NCI-H748 (cell line): ENCODE measurements at regions not wholly inside any gene's neighbourhood (a gene's known extent, or its start where the extent isn't known, plus 50 kb on each side); places are given as distances from the start of the nearest gene placed in this dataset.

Source experiments
- DNase-seq: peaks from one replicate; lab custom pipeline; 2025; ENCODE audit not compliant: unreplicated experiment; lab: John Stamatoyannopoulos, UW

- DNase-seq, result no peak
Observed at GRCh38 chr22:48249713-48250268, 1487.3 kb downstream of the TBC1D22A start.

DNA sequence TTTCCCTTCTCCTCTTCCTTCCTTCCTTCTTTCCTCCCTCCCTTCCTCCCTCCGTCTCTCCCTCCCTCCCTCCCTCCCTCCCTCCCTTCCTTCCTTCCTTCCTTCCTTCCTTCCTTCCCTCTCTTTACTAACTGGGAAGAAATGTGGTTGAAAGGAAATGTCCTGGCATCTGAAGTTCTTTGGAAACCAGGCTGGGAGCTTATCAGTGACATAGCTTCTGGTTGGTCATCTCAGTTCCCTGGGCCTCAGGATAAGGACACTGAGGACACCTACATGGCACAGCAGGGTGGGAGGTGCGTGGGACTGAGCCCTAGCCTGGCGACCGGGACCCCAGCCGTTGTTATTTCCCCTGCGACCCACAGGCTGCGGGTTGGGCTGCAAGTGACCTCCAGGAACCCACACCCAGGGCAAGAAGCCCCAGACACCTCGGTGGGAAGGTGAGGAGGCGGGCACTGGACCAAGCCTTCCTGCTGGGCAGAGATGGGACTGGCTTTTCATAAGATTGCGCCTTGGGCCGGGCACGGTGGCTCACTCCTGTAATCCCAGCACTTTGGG, 1486.5 kb downstream of the TBC1D22A start:
- DNase-seq, result no peak

DNA sequence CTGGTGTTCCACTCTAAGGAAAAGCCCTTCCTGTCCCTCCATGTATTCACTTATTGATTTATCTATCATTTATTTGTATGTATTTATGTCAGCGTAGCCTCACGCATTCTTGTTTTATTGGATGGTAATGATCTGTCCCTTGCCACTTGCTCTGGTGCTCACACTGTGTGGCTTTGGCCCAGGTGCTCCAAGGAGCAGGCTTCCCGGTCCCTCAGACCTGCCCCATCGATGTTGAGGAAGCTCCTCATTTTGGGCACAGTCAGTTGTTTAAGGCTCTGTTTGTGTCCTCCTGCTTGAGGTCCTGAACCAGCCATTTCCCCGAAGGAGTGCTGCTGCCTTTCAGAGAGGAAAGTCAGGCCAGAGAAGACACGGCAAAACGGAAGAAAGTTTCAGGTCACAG, 1485.4 kb downstream of the TBC1D22A start:
- DNase-seq, result no peak

GRCh38 chr22:48245196-48245485, 1482.7 kb downstream of the TBC1D22A start:
- peak; percentile 47 for DNase-seq

GRCh38 chr22:48244388-48245195, 1482.1 kb downstream of the TBC1D22A start:
- DNase-seq, result no peak

GRCh38 chr22:48242461-48242864, 1480.0 kb downstream of the TBC1D22A start:
- DNase-seq, result no peak

GRCh38 chr22:48241658-48242057, 1479.2 kb downstream of the TBC1D22A start:
- no peak for DNase-seq

DNA sequence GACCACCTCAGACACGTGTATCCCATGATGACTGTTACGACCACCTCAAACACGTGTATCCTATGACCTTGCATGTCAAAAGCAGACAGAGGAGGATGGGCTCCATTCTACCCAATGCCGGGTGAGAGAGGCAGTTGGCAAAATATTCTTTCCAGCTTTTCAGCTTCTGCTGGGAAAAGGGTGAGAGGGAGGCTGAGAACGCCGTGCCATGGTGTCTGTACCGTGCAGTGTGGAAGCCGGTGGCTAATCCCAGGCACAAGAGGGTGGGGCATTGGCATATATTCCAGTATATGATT, 1478.4 kb downstream of the TBC1D22A start:
- DNase-seq, result no peak

DNA sequence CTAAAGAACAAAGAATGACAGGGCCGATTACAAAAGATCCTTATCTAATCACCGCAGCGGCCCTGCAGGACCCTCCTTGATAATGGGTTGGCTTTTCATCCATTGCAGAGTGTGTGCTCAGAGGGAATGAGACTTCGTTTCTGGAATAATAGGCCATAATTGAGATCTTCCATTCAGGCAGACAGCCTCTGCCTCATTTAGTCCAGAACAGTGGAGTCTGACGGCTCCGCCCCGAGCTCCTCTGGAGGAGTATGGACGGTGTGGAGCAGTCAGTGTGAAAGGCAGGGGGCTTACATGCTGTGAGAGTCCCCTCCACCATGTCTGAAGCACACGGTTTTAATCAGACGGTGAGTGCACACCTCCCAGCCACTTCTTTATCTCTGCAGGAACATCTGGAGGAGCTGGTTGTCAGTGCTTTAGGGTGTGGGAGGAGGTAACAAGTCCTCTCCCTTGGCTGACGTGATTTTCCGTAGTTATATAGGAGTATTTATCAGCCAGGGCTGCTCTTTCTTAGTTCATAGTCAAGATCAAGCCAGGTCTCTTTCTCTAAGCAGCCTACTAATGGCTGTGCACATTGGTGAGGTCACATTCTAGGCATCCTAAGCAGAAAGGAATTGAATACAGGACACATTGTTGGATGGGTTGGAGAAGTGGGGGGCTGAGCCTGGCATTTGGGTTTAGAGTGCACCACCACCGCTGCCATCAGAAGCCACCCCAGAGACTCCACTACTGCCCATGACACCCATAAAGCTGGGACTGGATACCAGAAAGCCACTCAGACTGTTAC, 1477.9 kb downstream of the TBC1D22A start:
- peak; percentile 72 for DNase-seq

DNA sequence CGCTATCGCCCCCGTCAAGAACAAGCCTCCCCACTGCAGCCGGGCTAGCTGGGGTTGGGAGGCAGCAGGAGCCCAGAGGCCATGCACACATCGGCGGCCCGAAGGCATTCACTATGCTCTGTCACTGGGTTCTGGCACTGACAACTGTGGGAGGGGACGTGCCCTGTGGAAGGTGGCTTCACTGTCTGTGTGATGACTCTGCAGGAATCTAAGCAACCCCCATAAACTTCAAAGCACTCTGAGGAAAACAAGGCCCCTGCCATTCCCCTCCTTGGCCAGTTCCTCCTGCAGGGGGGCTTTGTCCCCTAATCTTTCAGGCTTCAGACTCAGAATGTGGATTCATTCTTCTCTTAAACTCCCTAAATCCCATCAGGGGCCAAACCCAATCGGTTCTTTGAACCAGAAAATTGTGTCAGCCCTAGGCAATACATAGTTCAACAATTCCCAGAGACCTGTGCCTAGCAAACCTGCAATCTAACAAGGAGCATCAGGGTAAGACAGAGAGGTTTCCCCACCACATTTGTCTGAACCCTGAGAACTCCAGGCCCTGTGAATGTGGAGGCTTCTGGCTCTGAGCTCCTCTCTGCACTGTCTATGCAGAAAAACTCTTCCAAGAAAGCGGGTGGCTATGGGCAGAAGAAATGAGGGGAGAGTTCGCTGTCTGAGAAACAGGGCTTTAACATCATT, 1477.2 kb downstream of the TBC1D22A start:
- DNase-seq, result no peak

GRCh38 chr22:48238966-48239365, 1476.5 kb downstream of the TBC1D22A start:
- DNase-seq, result no peak

DNA sequence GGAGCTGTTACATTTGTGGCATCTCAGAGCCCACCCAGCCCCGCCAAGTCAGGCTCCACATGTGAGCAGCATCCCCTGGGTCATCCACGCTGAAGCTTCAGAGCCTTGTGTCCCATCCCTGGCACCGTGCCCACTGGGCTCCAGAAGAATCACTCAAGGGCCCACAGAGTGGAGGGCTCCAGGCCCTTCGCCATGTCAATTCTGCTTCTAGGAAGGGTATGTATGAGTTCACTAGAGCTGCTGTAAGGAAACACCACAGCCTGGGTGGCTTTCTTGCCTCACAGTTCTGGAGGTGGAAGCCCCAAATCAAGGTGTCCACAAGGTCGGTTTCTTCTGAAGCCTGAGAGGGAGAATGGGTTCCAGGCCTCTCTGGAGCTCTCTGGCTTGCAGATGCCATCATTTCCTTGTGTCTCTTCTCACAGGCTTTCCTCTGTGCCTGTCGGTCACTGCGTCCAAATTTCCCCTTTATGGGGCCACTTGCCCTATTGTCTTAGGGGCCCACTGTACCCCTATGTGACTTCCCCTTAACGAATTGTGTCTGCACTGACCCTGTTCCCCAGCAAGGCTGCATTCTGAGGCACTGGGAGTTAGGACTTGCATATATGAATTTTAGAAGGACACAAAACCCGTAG, 1476.0 kb downstream of the TBC1D22A start:
- no peak for DNase-seq

GRCh38 chr22:48237466-48238283, 1475.2 kb downstream of the TBC1D22A start:
- no peak for DNase-seq

- DNase-seq, result no peak
Observed at GRCh38 chr22:48236261-48236660, 1473.8 kb downstream of the TBC1D22A start.

- DNase-seq, result no peak
Observed at GRCh38 chr22:48235744-48236143, 1473.3 kb downstream of the TBC1D22A start.

- DNase-seq, result no peak
Observed at GRCh38 chr22:48234011-48234410, 1471.6 kb downstream of the TBC1D22A start.

- DNase-seq, result no peak
Observed at GRCh38 chr22:48233586-48233985, 1471.1 kb downstream of the TBC1D22A start.

DNA sequence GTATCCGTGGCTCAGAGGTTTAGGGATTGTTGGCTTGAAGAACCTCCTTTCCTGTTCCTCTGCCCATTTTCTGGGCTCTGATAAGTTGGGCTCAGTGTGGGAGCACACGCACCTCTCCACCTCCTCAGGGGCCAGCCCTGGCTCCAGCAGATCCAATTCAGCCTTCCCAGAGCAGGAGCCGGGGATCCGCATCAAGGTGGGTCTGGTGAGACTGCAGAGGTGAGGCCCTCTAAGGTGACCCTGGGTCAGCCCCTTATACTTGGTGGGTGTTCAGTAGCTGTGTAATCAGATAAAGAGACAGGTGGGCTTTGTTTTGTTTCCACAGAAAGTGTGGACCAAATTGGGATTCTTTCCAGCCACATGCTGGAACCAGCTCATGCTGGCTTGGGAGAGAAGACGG, 1466.0 kb downstream of the TBC1D22A start:
- no peak for DNase-seq

GRCh38 chr22:48227341-48228018, 1465.0 kb downstream of the TBC1D22A start:
- no peak for DNase-seq
